ENCODE measurements at regions not wholly inside any gene's neighbourhood (a gene's known extent, or its start where the extent isn't known, plus 50 kb on each side); places are given as distances from the start of the nearest gene placed in this dataset.

- TF ChIP-seq CTCF (IDR thresholded peaks at IDR 0.05) (no peak), POLR2A (IDR thresholded peaks at IDR 0.05) (no peak), EP300 (IDR thresholded peaks at IDR 0.05) (no peak)
- no peak overlapping the region for H3K27ac ChIP-seq
- H3K4me3 ChIP-seq, result no peak overlapping the region
- no peaks in the 10 kb centered on the region for H3K36me3 ChIP-seq
- no peak for DNase-seq (ENCODE audit: low spot score in 2 of 2)
- no peaks in the 10 kb centered on the region for H3K9me3 ChIP-seq
- no peaks in the 10 kb centered on the region for H3K4me1 ChIP-seq
- no peaks in the 10 kb centered on the region for H3K27me3 ChIP-seq
- WGBS, 2 donors, result 68 to 86% methylated on average over 7 of the region's 7 CpGs
Observed at GRCh38 chr17:5773816-5774360, 189.6 kb upstream of the NLRP1 start.

- no peaks in the 10 kb centered on the region for H3K4me1 ChIP-seq
- no peak overlapping the region for H3K27ac ChIP-seq
- no peak for DNase-seq (ENCODE audit: low spot score in 2 of 2)
- TF ChIP-seq POLR2A (IDR thresholded peaks at IDR 0.05) (no peak), EP300 (IDR thresholded peaks at IDR 0.05) (no peak), CTCF (IDR thresholded peaks at IDR 0.05) (no peak)
- no peak overlapping the region for H3K4me3 ChIP-seq
- H3K36me3 ChIP-seq, result no peaks in the 10 kb centered on the region
- no peaks in the 10 kb centered on the region for H3K27me3 ChIP-seq
- no peaks in the 10 kb centered on the region for H3K9me3 ChIP-seq
- 42 to 48% methylated on average over 8 of the region's 8 CpGs for WGBS, 2 donors
Observed at GRCh38 chr17:5775098-5775497, 190.8 kb upstream of the NLRP1 start.

- Histone ChIP-seq H3K4me3 (no peak overlapping the region), H3K36me3 (no peaks in the 10 kb centered on the region), H3K4me1 (no peaks in the 10 kb centered on the region), H3K27ac (no peak overlapping the region), H3K9me3 (peaks cover 0 to 26% (median 0%) of the 10 kb centered on the region in 4 donors), H3K27me3 (no peaks in the 10 kb centered on the region)
- DNase-seq (ENCODE audit: low spot score in 2 of 2), result no peak
- TF ChIP-seq EP300 (IDR thresholded peaks at IDR 0.05) (no peak), POLR2A (IDR thresholded peaks at IDR 0.05) (no peak), CTCF (IDR thresholded peaks at IDR 0.05) (no peak)
- WGBS, 2 donors, result 80 to 81% methylated on average over 11 of the region's 11 CpGs
Observed at GRCh38 chr17:5780476-5780875, 196.2 kb upstream of the NLRP1 start.

- H3K36me3 ChIP-seq, result no peaks in the 10 kb centered on the region
- DNase-seq (ENCODE audit: low spot score in 2 of 2), result no peak
- no peak overlapping the region for H3K4me3 ChIP-seq
- no peaks in the 10 kb centered on the region for H3K4me1 ChIP-seq
- no peaks in the 10 kb centered on the region for H3K27me3 ChIP-seq
- no peak overlapping the region for H3K27ac ChIP-seq
- TF ChIP-seq CTCF (IDR thresholded peaks at IDR 0.05) (no peak), EP300 (IDR thresholded peaks at IDR 0.05) (no peak), POLR2A (IDR thresholded peaks at IDR 0.05) (no peak)
- H3K9me3 ChIP-seq, result peaks cover 0 to 26% (median 0%) of the 10 kb centered on the region in 4 donors
- WGBS, 2 donors, result 59 to 66% methylated on average over 13 of the region's 13 CpGs
Observed at GRCh38 chr17:5781236-5781927, 197.1 kb upstream of the NLRP1 start.

- DNase-seq (ENCODE audit: low spot score in 2 of 2), result no peak
- Histone ChIP-seq H3K4me1 (no peaks in the 10 kb centered on the region), H3K36me3 (no peaks in the 10 kb centered on the region), H3K27me3 (no peaks in the 10 kb centered on the region), H3K4me3 (no peak overlapping the region), H3K9me3 (peaks cover 0 to 26% (median 0%) of the 10 kb centered on the region in 4 donors), H3K27ac (no peak overlapping the region)
- TF ChIP-seq CTCF (IDR thresholded peaks at IDR 0.05) (no peak), POLR2A (IDR thresholded peaks at IDR 0.05) (no peak)
- WGBS, 2 donors, result 88 to 90% methylated on average over 4 of the region's 4 CpGs
Observed at GRCh38 chr17:5783269-5783668, 199.0 kb upstream of the NLRP1 start.

All from tibial nerve (tissue), 4 donors.